ENCODE measurements at regions not wholly inside any gene's neighbourhood (a gene's known extent, or its start where the extent isn't known, plus 50 kb on each side); places are given as distances from the start of the nearest gene placed in this dataset.
"Not testable (repeated sequence)": the region's sequence is repeated elsewhere in the genome, so short reads cannot be mapped to it uniquely, and the experiment has no call there.

- no peak for DNase-seq (ENCODE audit: low spot score)
Measured at GRCh38 chr11:22920939-22921565, 60.8 kb upstream of the CCDC179 start.

DNA sequence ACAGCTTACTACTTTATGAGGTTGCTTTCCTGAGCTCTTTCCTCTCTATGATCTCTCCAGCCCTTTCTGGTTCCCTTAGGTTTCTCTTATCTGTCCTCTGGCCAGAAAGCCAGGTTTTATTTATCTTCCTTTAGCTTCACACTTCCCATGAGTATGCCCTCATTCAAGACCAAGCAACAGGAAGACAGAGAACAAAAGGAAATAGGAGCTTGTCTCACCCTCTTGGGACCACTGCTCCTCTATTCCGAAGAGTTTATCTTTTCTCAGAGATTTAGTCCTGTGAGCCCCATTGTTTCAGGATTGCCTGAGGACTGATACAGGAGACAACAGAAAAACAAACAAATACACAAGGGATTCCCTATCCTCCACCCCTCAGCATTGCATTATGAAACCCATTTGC lies 62.4 kb upstream of the CCDC179 start:
- DNase-seq (ENCODE audit: low spot score): no peak

DNA sequence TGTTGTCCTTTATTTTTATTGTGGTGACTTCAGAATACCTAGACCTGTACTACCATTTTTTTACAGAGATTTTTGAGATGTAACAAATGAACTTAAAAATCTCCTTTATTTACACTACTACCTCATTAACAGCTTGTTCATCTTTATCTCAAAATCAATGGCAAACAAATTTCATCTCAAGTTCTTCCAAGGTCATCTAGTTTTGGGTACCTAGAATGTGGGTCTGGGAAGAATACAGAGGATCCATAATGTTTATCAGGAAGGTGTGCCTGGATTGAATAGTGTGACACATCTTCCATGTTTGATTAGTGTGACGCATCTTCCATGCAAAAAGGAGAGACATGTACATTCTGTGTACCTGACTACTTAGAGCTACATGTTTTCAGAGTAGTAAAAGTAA lies 63.3 kb upstream of the CCDC179 start:
- no peak for DNase-seq (ENCODE audit: low spot score)

GRCh38 chr11:22926341-22926740 lies 66.1 kb upstream of the CCDC179 start:
- DNase-seq (ENCODE audit: low spot score): no peak

GRCh38 chr11:22927793-22928192 lies 67.5 kb upstream of the CCDC179 start:
- no peak for DNase-seq (ENCODE audit: low spot score)

DNA sequence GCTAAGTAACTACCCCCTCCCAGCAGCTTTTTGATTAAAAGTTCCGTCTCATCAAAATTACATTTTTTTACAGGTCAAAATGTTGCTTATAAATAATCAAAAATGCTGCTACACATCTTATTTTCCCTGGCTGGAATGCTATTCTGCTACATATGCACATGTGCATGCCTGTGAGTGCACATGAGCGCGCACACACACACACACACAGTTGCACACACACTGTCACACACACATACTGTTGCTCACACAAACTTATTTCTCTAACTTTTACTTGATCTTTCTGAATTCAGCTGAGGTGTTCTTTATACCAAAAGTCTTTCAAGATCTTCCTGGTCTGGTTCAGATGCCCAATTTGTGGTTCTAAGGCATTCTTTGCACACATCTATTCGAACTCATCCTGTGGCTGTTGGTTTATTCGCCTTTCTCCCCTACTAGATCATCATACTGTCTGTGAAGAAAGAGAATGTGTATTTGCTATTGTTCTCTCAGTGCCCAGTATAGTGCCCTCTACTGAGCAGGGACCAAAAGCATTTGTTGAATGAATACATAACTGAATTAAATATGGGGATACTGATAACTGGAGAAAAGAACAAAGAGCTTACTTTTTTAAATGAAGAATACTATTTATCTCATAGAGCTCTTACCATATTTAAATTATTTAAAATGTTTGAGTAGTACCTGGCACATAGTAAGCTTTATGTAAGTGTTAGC lies 68.1 kb upstream of the CCDC179 start:
- DNase-seq (ENCODE audit: low spot score): no peak

GRCh38 chr11:22930816-22931594 lies 70.7 kb upstream of the CCDC179 start:
- DNase-seq (ENCODE audit: low spot score): no peak

GRCh38 chr11:22938691-22939090 lies 78.4 kb upstream of the CCDC179 start:
- no peak for DNase-seq (ENCODE audit: low spot score)

- not testable (repeated sequence) for DNase-seq (ENCODE audit: low spot score)
Measured at GRCh38 chr11:22941544-22941943, 81.3 kb upstream of the CCDC179 start.

GRCh38 chr11:22957786-22958185 lies 97.5 kb upstream of the CCDC179 start:
- DNase-seq (ENCODE audit: low spot score): no peak

- DNase-seq (ENCODE audit: low spot score): no peak
Measured at GRCh38 chr11:22974251-22974650, 114.0 kb upstream of the CCDC179 start.

GRCh38 chr11:22976146-22976545 lies 115.9 kb upstream of the CCDC179 start:
- DNase-seq (ENCODE audit: low spot score): no peak

DNA sequence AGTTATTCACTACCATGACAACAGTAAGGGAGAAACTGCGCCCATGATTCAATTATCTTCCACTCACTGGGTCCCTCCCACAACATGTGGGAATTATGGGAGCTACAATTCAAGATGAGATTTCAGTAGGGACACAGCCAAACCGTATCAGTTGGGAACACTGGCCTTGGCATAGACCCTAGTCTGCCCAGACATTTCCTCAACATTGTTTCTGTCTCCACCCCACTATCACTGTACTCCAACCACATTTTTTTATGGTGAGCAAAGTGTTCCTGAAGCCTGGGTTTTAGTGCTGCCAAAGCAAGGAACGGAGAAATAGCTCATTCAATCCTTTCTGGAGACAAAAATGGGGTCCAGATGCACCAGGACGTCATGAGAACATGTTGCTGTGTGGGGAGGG lies 122.6 kb upstream of the CCDC179 start:
- no peak for DNase-seq (ENCODE audit: low spot score)

DNA sequence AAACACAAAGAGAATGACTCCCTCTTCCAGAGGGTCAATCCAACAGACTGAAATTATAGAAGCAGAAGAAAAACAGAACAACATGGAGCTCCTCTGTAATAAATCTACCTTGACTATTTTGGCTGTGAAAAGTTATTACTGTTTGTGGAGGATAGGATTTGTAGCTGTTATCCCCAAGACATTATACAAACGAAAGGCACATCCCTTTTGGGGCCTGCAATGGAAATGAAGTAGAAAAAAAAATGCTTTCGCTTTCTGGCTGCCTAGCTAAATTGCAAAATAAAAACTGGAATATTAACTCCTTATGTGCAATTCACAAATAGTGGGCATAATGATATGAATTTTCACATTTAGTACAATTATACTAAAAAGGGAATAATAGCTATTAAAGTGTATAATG lies 123.8 kb upstream of the CCDC179 start:
- DNase-seq (ENCODE audit: low spot score): no peak

DNA sequence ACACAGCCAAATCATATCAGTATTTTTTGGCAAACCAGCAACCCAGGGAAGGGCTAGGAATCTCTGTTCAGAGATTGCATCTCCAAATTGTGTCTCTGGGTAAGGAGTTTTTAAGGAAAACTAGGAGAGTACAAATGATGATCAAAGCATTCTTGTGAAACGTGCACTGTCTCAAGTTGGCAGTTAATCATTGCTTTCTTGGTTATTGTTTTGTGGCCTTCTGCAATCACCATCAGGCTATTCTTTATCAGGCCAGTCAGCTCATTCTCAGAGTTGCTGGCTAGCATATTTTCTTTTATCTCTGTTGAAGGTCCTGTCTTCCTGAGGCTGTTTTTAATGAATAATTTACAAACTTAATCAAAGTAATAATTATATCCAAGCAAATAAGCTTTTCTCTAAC lies 129.1 kb upstream of the CCDC179 start:
- no peak for DNase-seq (ENCODE audit: low spot score)

GRCh38 chr11:22991196-22991595 lies 130.9 kb upstream of the CCDC179 start:
- DNase-seq (ENCODE audit: low spot score): no peak

DNA sequence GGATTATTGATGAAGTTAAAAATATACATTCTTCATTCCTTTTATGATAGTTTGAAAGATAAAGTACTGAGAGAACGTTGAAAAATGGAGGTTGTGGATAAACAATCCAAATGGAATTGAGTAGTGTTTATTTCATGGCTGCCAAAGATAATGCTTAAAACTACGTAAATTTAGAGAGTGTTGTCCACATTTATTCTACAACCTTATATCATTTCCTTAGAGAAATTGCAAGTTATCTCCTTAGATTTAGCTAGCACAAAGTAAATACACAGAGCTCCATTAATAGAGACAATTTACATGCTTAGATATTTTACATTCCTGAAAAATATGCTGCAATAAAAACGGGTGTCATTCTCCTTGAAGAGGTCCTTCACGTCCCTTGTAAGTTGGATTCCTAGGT lies 146.5 kb upstream of the CCDC179 start:
- DNase-seq (ENCODE audit: low spot score): no peak

GRCh38 chr11:23010790-23011335 lies 150.6 kb upstream of the CCDC179 start:
- no peak for DNase-seq (ENCODE audit: low spot score)

GRCh38 chr11:23012930-23013329 lies 152.7 kb upstream of the CCDC179 start:
- no peak for DNase-seq (ENCODE audit: low spot score)

GRCh38 chr11:23013509-23013908 lies 153.2 kb upstream of the CCDC179 start:
- DNase-seq (ENCODE audit: low spot score): no peak

DNA sequence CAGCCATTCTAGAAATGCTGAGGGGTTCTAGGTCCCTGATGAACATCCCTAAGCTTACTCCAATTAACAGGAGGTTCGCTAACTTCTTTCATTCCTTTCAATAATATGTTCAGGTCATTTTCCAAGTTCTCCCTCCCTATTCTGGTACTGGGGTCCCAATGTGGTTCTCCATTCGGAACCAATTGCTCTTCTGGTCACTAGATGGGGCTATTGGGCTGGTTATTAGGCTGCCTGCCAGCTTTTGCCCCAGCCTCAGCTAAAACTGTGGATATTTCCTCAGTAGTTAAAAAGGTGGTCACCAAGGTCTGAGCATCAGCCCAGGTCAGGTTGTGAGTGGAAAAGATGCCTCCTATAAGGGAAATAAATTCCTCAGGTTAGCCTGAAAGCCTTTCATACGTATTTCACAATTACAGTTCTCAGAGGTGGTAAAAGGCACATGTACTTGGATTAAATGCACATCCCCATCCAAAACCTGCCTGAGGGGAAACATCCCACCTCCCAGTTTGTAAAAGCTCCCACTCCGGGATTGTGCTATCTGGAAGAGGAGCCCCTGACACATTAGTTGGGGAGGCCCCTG lies 161.1 kb upstream of the CCDC179 start:
- DNase-seq (ENCODE audit: low spot score): no peak

GRCh38 chr11:23022854-23023253 lies 162.6 kb upstream of the CCDC179 start:
- no peak for DNase-seq (ENCODE audit: low spot score)

GRCh38 chr11:23023319-23023718 lies 163.0 kb upstream of the CCDC179 start:
- no peak for DNase-seq (ENCODE audit: low spot score)

Data from CD4-positive, alpha-beta T cell treated with Interleukin-15 for 4 hours (primary cell).